ENCODE measurements at regions not wholly inside any gene's neighbourhood (a gene's known extent, or its start where the extent isn't known, plus 50 kb on each side); places are given as distances from the start of the nearest gene placed in this dataset.

DNA sequence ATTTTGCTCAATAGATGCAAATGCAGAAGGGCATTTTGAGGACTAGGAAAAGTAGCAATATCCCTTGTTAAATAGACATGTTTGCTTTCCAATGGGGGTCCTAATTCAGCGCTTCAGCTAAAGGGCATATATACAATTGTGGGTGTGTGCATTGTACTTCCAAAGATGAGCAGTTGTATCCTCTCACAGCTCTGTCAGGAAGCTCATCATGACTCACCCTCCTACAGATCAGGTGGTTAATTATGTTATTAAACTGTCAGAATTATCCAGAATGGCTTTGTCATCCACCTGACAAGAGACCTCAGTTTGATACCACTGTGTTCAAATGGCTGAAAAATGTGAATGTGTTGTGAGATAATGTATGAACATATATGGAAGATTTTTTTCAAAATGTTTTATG lies 252.2 kb upstream of the MTNR1B start:
- no peak for TF ChIP-seq EZH2 (IDR thresholded peaks at IDR 0.05; ENCODE audit: borderline replicate concordance, low read length)
- TF ChIP-seq, protein P1, sequence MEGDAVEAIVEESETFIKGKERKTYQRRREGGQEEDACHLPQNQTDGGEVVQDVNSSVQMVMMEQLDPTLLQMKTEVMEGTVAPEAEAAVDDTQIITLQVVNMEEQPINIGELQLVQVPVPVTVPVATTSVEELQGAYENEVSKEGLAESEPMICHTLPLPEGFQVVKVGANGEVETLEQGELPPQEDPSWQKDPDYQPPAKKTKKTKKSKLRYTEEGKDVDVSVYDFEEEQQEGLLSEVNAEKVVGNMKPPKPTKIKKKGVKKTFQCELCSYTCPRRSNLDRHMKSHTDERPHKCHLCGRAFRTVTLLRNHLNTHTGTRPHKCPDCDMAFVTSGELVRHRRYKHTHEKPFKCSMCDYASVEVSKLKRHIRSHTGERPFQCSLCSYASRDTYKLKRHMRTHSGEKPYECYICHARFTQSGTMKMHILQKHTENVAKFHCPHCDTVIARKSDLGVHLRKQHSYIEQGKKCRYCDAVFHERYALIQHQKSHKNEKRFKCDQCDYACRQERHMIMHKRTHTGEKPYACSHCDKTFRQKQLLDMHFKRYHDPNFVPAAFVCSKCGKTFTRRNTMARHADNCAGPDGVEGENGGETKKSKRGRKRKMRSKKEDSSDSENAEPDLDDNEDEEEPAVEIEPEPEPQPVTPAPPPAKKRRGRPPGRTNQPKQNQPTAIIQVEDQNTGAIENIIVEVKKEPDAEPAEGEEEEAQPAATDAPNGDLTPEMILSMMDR (conservative IDR thresholded peaks at IDR 0.05 in 1 of 2, IDR thresholded peaks at IDR 0.05 in 1 of 2; ENCODE audit: extremely low read depth in 1 of 2, insufficient read depth in 1 of 2, low read depth in 1 of 2, low read length in 2 of 2), result no peak
